Fibroblast of skin of left quadriceps (primary cell): ENCODE measurements at regions not wholly inside any gene's neighbourhood (a gene's known extent, or its start where the extent isn't known, plus 50 kb on each side); places are given as distances from the start of the nearest gene placed in this dataset.

ENCODE experiments used
- DNase-seq, 2 experiments: peaks; one replicate each; pipeline ENCODE4 v3.0.0-alpha.2; 2013; ENCODE audit warnings: low read depth in 2 of 2

DNA sequence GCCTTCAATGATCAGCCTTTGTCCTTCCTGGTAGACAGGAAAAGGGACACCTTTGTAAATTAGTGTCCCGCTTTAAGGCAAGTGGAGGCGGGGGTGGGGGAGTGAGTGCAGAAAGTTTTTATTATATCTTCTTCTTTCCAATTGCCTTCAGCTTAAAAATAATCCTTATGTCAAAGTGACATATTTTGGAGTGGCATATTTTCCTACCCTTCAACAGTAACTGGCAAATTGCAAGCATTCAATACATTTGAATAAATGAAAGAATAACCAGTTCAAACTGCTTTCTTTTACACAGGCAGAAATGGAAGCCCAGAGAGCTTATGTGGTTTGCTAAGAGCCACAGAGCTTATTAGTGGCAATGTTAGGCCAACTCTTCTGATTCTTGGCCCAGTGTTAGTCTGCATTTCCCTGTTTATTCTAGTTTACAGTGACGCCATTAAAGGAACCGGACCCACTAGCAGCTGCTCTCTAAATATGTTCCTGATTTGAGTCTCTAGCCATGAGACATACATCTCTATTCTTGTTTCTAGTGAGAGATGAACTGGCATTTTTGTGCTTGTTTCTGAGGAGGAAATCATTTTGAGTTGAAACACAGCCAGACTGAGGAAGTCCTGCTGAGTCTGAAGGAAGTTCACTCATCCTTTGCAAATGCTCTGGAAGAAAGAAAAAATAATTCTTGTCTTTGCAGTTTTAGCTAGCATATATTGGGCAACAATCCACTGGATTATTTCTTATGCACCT, 468.7 kb downstream of the NOVA1 start:
- peak in 1 of 2 experiments; percentile 1 for DNase-seq

DNA sequence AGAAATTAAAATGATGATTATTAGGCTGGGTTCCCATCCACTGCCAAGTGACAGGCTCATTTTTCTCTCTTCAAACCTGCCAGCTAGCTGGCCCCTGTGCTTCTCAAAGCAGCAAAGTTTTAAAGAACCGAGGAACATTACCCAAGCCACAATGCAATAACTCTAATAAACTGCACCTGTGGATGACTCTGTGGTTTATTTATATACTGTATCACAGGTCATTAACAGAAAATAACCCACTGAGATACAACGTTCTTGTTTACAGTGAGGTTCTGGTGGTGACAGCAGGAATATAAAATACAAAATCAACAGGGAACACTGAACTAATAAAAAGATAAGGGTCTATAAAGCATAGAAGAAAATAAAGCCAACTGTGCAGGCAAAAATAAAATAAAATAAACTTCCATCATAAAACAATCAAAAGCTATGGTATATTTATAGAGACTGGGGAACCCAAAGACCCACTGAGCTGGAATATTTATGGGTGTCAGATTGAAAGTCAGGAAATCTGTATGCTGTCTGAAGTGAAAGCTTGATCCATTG, 472.9 kb downstream of the NOVA1 start:
- DNase-seq: no peak

DNA sequence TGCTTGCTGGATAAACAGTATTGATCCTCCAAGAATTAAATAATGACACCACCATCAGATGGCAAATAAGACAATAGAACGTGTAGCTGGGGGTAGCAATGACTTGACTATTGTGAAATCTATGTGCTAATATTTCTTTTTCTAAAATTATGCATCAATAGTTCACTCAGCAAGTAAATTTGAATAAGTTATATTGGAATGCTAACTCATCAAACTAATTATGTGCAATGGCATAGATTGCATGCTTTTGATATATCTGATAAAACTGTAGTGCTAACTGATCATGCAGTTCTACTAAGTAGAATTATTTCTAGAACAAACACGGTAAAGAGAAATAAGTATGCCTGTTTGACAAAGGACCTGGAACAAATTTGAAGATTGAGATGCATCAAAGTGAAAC, 474.4 kb downstream of the NOVA1 start:
- DNase-seq: no peak

DNA sequence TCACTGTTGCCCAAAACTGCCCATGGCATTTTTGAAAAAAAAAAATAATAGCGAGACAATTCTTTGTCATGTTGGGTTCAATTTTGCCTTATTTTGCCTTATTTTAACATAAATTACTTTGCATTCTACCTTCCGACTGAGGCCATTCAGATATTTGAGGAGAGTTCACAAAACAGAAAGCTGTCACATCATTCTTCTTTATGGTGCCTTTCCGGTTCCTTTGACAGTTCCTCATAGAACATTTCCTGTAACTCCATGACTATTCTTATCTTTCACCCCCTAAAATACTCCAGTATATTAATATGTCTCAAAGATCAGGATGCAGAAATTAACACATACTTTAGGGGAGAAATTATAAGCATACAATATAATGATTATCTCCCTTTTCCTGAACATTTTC, 476.7 kb downstream of the NOVA1 start:
- no peak for DNase-seq

DNA sequence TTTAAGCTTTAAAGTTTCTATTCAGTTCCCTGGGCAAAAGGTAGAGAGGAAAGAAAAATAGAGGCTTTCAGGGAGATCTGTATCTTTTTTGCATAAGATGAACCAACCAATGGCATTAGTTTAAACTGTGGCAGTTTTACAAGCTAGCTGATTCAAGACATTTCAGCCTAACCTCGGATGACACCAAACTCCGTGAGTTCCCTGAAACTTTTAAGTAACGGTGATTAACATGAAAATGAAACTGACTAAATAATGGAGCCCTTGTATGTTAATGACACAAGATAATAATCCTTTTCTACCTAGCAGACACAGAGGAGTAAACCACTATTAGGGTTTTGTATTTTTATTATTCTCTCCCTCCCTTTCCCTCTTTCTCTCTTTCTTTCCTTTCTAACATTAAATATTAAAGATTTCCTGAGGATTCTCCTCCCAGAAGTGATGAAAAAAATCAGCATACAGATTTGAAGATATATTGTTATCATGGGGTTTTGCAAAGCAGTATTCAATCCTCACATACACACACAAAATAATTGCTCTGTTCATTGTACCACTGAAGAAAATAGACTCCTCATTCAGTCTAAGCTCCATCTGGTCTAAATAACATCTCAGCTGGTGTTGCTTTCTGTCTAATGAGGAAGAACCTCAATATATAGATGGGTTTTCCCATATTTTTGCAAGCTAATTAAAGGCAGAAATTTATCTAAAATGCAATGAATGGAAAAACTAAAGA, 483.8 kb downstream of the NOVA1 start:
- no peak for DNase-seq

DNA sequence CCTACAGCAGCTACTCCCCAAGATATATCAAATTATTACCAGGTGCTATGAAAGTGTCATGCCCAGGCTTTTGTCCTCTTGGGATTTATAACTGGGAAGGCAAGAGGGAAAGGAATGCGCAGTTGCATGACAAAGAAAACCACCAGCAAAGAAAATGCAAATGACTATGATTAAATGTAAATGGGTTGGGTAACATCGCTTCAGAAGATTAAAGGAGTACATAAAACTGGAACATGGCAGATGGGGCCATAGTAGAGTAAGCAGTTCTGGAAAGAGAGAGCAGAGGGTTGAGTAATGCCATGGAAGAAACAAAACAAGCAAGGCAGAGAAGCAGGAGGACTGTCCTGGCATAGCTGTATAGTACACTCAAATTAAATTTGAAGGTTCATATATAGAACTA, 493.1 kb downstream of the NOVA1 start:
- no peak for DNase-seq

DNA sequence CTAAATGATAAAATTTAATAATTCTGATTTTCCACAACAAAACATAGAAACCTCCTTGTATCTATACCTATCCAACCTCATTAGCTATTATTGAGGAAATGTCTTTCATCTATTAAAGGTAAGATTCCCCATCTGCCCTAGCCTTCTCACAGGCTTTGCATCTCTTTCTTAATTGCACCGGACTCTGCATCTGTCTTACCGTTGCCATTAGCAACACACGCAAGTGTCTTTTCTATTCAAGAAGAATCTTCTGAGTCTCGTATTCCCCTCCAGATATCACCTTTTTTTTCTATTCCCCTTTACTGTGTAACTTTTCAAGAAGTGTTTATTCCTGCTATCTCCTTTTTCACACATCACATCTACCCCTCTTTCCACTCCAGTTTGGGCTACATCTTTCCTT, 500.0 kb downstream of the NOVA1 start:
- DNase-seq: no peak

DNA sequence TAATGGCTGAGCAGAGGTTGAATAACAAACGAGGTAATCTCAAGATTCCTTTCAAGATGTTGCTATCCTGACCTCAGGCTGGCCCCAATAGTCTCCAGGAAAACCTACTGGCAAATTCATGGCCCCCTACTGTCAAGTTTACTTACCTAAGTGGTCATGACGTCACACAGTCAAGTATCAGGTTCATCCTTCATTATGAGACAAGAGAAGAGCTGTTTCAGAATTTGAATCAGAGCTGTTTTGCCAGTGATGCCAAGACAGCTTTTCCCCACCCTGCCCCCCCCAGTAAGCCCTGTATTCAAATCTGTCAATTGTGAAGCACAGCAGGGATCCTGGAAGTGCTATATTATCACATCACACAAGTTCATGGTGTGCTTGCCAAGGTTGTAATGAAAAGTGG, 509.6 kb downstream of the NOVA1 start:
- no peak for DNase-seq

DNA sequence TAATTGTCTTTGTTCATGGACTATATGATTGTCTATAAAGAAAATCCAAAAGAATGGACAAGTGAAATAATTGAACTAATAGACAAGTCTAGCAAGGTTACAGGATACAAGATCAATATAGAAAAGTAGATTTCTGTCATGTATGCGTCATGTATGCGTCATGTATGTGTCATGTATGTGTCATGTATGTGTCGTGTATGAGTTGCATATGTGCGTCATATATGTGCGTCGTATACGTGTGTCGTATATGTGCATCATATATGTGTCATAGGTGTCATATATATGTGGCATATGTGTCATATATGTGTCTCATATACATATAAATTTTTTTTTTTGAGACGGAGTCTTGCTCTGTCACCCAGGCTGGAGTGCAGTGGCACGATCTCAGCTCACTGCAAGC, 516.8 kb downstream of the NOVA1 start:
- DNase-seq: no peak

DNA sequence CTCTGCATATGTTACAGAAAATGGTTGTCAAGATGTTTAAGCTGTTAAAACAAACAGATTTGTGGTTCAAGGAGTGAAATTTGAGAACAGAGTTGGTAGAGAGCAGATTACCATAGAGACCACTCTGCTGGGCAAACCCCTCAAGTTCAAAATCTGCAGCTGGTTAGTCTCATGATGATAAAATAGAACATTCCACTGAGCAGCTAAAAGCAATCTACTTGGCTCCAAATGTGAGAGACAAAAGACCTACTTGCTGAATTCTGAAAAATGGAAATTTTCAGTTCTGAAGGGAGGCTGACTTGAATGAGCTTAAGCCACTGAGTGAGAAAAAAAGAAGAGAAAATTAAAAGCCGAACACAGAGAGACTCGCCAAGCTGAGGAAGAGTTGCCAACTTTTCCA, 519.3 kb downstream of the NOVA1 start:
- no peak for DNase-seq

DNA sequence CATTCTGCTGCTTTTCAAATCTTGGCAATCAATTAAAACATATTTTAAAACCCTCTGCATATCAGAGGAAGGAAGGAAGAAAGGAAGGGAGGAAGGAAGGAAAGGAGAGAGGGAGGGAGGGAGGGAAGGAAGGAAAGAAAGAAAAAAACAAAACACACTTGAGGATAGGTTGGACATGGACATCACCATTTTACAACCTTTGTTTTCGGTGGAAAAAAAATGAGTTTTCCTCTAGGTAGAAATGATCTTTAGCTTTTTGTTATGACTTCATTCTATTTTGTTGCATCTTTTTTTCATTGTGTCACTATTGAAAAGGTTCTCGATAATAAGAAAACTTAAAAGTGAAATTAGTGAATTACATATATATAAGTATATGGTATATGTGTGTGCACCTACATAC, 522.9 kb downstream of the NOVA1 start:
- DNase-seq: no peak

DNA sequence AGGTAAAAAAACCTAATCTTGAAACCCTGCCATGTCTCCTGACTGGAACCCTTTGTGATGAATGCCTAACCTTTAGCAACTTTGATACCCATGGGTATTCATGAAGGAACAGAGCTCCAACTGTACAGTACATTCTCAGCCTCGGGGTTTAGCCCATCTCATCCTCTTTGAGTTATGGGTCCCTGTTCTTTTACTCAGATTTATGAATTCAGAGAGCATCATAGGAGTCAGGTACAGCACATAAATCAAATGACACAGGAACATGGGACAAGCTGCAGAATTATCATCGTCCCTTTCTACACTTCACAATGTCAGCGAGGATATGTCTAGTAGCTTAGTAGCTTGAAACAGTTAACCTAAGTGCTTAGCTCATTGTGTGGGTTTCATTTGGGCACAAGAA, 527.4 kb downstream of the NOVA1 start:
- DNase-seq: no peak

DNA sequence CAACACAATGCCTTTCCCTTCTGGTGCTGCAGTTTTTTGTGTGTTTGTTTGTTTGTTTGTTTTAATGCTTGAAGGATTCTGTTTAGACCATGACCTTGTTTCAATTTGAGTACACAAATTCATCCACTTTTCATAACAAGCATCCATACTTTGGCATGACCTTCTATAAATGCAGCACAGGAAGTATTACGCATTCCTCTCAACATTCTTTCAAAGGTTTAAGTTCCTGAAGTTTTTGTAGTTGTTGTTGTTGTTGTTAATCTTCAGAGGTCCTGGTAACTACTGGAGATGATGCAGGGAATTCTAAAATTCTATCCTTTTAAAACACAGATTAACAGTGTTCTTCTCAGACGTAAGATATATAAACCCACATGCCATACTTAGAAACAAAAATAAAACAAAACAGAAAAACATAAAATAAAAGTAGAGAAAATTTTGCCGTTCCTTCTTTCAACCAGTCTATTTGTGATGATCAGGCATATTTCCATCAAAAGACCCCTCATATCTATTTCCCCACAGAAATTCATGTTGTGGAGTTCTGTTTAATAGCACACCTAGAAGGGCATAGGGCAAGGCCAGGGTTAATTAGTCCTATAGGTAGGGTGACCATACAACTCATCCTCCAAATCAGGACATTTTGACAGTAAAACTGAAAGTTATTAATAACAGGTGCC, 529.9 kb downstream of the NOVA1 start:
- no peak for DNase-seq

DNA sequence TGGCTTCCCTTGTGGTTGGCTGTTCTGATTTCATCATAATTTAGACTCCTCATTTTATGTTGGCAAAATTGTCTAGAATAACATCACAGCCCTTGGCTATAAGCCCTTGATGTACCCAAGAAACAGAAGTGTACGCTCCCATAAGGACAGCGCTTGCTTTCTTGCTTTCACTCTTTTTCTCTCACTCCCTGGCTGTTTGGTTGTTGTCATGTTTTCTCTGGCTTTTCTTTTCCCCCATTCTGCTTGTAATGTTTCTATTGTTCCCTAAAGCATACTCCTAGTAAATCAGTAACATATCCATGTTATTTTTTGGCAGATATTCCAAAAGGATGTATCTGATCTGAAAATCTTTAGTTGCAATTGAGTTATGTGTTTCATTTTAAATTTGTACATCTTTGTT, 530.5 kb downstream of the NOVA1 start:
- DNase-seq: no peak

DNA sequence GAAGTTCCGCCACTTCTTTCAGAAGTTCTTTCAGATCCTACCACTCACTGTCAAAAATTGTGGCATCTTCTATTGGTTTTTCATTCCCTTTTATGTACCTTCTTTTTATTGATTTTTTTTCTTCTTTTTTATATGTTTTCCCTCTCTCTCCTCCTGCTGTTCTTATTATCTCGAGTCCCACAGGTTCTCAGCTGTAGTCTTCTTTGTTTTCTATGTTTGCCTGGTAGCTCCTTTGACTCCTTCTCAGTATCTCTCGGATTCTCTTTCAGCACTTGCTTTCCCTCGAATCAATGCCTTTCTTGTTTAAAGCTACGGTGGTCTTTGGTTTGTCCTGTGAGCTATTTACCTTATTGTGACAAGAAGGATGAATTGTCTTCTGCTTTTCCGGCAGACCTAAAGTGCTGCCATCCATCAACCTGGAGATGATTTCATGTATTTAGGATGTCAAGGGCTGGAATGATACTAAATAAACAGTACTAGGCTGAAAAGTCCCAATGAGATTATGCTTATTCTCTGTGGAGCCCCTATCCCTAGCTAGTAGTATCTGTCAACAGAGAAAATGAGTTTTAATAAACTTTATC, 541.7 kb downstream of the NOVA1 start:
- DNase-seq: no peak

DNA sequence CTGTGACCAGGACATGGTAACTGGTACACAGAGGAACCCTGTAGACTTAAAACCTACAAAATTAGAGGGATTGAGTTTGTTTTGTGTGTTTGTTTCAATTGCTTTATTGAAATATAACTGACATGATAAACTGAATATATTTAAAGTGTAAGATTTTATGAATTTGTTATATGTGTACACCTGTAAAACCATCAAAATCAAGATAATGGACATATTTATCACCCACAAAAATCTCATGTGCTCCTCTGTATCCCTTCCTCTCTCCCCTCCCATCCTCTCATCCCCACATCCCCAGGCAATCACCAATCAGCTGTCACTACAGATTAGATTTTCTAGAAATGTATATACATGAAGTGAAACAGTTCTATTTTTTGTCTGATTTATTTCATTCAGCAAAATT, 565.5 kb downstream of the NOVA1 start:
- no peak for DNase-seq

DNA sequence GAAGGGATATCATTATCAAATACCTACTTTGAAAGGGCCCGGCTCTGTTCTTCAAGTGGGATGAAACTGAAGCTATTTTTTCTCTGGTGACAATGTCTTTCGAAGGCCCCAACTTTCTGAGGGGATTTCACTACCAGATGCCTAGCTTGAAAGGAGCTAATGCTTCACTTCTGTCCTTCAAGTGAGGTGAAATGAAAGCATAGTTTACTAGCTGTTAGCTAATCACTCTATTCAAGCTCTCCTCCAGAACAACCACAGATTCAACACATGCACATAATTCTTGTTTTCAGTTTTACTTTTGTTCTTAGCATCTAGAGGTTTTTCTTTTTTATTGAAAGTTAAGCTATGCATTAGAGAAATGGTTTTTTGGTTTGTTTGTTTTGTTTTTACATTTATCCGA, 571.4 kb downstream of the NOVA1 start:
- DNase-seq: no peak

DNA sequence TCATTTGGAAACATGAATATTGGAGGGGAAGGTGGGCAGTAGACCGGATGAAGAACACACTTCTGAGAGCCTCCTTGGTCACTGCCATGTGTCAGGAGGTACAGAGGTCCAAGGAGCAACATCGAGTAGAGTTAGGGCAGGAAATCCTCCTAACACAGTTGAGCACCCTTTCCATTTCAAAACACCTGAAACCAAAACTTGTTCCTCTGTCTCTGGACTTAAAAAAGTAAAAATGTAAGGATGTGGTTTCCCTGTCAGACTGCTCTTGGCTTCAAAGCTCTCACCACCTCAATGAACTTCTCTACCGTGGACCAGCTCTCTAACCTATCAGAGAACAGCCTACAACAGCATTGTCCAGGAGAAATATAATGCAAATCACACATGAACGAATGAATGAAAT, 573.9 kb downstream of the NOVA1 start:
- DNase-seq: no peak

DNA sequence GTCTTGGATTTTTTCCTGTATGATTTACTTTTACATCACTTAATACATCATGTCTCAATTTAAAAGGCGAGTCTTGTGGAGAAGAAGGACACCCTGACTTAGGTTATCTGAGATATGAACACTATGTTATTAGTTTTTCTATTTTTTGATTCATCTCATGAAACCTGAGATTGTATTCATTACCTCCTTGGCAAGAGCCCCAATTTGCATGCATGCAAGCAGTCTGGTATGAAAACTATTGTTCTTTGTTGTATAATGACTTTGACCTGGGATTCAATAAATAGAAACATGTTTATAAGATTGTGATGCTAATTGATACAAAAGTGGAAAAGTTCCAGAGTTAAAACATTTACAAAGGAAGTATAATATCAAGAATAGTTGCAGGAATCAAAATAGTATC, 576.1 kb downstream of the NOVA1 start:
- DNase-seq: no peak

DNA sequence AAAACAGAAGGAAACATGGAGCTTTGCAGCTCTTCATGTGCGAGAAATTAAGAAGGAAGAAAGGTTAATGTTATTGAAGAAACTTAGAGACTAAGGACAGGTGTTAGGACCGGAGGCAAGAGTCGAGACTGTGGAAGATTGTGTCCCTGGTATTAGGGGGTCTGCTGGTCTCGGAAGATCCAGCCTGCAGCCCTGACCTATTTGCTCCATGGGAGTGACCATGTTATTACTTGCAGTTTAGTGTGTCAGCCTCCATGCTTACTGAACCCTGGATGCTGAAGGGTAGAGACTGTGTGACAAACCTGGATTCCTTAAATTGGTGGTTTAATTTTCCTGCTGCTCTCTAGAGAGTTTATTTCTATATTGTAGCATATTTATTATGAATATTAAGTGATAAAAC, 580.6 kb downstream of the NOVA1 start:
- DNase-seq: no peak

DNA sequence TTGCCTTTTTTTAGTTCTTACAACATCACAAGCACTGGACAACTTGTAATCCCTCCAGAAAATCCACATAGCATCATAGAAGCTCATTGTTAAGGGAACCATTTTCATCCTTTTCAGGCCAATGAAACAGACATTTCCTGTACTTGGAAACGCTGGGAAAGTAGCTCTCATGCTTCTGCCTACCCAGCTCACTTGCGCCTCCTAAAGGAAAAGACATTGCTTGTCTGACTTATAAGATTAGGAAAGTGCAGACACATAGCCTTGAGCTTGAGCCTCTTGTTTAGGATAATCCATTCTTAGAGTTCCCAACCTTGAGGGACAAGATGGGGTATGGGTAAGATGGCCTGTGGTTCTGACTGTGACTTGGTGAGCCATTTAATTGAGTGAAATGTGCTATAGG, 589.5 kb downstream of the NOVA1 start:
- DNase-seq: peak; percentile 1

DNA sequence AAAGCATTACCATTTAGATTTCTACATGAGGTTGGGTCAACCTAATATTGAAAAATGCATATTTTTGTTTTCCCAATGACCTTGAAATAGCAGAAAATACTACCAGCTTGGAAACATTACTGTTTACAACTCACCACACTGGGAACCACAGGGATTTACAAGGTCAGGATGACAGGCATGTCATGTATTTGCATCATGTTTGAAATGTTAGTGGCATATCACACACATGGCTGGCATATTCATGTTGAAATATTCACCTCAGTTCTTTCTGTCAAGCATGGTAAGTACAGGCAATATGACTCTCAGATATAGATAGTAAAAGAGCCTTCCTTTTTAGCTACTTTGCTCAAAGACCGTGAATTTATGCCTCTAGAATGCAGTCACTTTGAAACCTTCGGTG, 593.5 kb downstream of the NOVA1 start:
- no peak for DNase-seq
